ENCODE measurements at regions not wholly inside any gene's neighbourhood (a gene's known extent, or its start where the extent isn't known, plus 50 kb on each side); places are given as distances from the start of the nearest gene placed in this dataset.

DNA sequence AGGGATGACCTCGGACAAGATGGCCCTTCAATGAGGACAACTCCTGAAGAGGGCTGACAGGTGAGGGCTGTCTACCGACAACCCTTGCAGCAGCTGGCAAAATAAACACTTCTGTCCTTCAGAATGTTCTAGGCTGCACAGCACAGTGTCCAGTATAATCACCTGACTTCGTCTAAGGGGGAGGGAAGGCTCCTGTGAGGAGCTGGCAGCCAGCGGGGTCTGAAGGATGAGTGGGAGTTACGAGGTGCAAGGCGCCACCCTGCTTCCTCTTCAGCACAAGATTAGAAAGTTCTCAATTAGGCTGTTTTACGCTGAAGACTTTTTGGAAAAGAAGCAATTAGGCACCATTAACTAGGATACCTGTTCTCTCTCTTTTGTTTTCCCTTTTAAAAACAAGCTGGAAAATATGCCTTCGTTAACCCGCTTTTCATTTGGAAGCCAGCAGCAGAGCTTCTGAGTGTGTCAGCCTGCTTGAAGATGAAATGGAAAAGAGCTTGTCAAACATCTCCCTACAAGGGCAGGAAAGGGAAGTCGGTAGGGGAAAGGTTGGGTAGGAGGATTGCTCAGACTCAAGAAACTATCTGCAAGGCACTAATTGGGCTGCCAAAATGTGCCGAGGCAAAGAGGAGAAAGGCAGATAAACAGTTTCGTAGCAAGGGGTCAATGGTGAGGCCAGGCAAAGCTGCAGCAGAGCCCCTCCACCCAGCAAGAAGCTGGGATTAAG, 592.2 kb upstream of the CADM1 start:
- FAIRE-seq: no peak

DNA sequence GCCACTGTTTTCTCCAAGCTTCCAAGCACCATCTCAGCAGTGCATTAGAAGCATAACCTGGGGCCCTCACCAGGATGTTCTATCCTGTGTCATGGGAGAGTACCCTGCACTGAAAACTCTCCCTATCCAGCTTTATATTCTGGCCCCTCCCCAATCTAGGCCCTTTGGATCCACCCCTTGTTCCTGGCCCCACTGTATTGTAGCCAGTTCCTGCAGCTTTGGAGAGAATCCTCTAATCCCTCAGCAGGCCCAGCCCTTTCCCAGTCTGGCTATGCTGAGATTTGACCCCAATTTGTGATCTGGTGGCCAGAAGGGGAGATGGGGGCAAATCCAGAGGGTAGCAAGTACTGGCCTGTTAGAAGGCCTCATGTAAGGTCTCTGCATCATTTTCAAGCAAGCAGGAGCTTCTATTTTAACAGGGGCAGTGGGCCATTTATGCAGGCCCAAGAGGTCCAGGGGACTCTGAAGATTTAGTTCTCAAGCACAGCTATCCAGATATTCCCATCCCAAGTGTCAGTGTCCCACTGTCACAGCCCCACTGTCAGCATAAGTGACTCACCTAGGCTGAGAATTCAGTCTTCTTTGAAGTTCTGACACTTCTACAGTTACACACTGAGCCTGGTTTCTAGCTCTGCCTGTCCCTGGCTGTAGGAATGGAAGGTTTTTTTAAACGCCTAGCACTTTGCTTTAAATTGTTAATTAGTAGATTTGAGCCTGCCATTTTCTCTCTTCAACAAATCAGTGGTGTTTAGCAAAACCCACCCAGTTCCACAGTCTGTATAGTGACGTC, 589.5 kb upstream of the CADM1 start:
- no peak for FAIRE-seq

DNA sequence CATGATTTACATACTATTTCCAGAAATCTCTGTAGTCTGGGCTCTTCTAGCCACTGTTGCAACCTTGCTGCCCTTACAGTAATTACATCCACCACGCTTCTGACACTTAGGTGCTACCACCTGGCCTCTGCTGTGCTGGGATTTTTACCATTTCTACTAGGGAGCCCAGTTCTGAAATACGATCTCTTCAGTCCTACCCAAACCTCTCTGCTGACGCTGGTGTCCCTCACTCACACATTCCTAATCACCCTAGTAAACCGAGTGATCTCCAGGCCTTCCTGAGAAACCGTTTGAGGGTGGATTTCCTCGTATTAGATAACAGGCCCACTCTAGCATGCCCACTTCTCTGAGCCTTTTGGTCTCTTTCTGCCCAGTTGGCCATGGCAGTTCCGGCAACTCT, 588.9 kb upstream of the CADM1 start:
- no peak for FAIRE-seq

DNA sequence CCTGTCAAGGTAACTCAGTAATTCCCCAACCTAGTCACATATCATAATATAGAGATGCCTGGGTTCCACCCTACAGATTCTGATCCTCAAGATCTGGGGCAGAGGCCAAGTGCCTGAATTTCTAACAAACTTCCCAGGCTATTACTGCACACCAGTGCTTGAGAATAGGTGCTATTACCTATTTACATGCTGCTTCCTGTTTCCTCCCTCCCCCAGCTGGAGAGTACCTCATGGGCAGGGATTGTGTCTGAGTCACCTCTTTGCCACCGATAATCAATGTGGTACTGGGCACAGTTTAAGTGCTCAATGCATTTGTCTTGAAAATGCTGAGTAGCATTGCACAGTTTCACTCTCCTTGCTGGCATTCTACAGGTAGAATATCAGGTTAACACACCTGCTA, 582.2 kb upstream of the CADM1 start:
- FAIRE-seq: no peak

DNA sequence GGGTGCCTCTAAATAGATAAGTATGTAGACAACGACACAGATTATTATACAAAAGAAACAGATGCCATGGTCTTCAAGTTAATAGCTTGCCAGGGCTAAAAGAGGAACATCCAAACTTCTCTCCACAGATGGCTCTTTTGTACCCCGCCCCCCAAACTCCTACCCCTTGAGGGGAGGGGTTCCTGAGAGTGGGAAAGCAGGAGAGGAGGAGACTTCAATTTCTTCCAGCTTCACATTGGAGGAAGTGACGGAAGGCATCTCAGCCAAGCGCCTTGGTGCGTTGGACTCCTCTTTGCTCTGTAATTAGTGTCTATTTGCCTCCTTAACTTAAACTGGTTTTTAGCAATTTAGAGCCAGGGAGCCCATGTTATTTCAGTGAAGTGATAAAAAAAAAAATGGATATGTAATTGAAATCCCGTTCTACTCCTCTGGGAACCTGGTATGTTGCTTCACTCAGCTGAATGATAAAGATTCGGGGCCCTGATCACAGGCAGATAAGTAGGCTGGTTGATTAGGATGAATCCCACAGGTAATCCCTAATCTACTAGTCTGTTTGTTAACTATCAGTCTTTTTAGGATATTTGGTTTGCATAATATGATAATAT, 580.9 kb upstream of the CADM1 start:
- FAIRE-seq: no peak

DNA sequence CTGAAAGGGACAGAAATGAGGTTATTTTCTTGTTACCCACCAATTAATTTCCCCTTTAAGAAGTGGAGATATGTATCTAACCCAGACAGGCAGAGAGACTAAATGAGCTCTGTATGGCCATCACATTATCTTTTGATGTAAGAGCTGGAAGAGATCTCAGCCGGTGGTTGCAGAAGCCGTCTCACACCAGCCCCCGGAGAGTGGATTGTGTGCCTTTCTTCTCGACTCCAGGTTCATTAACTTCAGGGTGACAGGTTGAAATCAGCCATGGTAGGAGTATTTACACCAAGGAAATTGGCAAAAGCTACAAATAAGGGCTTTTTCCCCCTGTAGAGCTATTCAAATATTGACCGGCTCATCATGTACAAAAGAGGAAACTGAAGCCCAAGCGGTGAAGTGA, 580.3 kb upstream of the CADM1 start:
- FAIRE-seq: no peak

DNA sequence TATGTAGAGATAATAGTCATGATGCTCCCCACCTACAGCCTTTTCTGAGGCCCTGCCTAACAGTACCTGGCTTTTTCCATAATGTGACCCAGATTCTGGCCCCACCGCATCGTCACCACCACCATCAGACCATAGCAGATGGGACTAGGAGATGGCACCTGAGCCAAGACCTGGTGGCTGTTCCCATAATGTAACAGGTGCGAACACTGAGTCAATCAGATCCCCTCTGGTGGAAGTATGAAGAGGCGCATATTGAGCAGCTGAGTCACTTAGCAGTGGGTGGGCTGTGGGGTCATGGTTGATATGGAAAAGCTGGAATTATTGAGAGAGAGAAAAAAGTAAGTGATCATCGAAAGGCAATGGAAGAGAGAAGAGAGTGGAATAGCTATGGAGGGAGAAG, 578.0 kb upstream of the CADM1 start:
- FAIRE-seq: no peak

DNA sequence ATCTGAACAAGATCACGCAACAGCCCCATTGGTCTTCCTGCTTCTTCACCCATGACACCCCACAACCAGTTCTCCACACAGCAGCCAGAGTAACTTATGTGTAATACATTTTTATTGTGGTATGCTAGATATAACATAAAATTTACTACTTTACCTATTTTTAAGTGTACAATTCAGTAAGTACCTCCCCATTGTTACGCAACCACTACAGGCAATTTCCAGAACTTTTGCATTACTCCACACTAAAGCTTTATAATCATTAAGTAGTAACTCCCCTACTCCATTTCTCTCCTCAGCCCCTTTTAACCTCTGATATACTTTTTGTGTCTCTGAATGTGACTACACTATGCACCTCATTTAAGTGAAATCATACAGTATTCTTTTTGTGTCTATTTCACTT, 575.4 kb upstream of the CADM1 start:
- no peak for FAIRE-seq

DNA sequence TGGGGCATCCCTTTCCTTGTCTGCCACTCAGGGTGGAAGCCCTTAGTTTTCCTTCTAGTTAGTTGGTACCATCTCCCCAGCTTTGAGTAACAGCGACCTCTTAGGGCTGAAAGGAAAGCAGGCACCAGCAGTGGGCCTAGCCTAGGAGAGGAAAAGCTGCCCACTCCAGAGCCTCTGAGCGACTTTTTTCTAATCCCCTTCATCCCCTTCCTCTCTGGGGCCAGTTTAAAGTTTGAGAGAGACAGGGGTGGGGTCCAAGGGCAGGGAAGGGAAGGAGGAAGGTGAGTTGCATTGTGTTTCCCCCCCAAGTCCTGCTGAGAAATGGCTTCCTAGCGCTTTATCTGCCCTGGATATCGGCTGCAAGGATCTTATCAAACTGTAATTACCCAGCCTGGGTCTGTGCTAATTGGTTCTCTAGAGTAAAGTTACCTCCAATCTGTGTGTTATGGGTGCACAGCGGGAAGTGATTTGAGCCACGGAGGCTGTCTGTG, 573.9 kb upstream of the CADM1 start:
- FAIRE-seq: no peak

DNA sequence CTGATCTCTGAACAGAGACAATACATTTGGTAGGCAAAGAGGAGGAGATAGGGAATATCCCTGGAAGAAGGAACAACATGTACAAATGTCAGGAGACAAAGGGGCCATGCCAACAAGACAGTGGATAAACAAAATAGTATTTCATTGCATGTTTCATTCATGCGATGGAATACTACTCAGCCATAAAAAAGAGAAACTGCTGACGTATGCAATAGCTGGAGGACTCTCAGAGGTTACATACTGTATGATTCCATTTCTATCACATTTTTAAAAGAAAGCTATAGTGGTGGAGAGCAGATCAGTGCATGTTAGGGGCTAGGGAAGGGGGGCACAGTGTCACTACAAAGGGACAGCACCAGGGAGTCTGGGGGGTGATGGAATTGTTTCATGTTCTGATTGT, 572.9 kb upstream of the CADM1 start:
- FAIRE-seq: no peak

DNA sequence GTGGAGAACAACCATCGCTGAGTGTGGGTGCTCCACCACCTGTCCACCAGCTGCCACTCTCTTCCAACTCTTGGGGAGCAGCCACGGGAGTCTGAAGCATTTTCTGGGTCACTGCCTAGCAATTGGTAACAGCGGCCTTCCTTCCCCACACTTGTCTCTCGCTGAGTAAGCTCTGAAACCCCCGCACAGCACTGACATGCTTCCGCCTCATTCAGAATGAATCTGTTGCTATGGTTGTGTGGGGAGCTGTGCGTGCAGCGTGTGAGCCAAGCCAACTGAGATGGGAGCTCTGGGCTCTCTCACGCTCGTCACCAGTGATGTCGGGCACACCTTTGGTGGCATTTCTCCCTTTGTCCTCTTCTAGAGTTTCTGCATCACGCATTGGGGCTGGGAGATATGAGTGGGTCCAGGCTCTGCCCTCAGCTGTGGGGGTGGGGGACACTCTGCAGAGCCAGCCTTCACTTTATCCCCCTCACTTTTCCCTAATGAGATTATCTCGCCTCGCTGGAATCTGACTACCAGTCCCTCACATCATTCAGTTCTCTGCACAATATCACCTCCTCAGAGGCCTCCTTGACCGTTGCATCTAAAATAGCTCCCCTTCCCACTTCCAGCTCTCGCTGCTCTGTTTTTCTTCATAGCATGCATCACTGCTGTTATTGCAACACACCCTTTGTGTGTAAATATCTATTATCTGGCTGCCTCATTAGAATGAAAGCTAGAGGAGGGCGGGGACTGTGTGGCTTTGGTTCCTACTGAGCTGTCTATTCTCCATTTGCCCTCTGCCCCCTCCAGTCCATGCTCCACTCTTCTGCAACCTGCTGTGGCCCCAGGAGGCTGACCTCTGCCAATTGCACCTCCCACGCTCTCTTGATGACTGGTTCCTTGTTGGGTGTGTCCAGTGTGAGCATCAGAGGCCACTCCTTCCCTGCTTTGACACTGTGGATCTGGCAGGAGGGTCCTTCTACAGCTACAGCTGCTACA, 569.9 kb upstream of the CADM1 start:
- no peak for FAIRE-seq

DNA sequence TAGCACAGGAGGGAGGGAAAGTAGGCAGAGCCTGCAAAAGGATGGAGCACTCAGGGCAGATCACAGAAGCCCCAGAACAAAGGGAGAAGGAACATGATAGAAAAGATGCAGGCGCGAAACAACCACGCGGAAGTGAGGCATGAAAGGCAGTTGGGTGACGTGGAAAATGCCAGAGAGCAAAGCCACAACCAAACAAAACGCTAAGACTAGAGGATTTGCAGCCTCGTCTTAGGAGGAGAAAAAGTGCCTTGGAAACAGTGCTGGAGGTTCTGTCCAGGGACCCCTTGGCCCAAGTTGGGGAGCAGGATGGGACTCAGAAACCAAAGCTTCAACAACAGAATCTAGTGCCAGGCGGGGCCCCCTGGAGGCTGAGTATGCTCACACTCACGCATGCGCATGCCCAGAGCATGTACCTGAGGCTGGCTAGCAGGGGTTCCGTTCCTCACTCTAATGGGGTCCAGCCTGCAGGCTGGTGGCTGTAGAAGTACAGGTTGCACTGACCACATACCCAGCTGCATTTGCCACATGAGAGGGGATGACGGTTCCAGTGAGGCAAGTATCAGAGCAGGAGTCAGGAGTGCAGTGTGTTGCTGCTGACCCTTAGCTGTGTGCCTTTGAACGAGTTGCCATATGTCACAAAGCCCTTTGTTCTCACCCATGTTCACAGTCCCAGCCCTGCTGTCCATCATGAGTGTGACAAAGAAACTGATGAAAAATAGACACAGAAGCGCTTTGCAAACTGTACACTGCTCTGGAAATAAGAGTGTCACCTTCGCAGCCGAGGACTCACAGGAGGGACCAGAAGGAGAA, 568.6 kb upstream of the CADM1 start:
- FAIRE-seq: no peak

DNA sequence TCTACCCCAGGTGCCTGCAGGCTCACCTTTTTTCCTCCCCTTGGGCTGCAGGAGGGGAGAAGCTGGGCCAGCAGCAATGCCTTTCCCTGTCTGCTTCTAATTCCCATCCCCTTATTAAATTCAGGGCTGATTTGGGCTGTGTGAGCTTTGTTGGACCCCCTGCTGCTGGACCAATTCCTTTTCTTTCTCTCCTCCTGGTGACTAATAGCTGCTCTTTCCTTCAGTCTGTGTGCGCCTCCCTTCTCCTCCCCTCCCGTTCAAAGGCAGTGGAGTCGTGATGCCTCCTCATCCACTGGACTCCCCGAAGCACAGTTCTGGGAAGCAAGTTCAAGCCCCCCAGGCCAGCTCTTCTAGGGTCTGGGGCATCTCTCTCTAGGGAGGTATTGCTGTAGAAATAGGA, 567.9 kb upstream of the CADM1 start:
- no peak for FAIRE-seq

DNA sequence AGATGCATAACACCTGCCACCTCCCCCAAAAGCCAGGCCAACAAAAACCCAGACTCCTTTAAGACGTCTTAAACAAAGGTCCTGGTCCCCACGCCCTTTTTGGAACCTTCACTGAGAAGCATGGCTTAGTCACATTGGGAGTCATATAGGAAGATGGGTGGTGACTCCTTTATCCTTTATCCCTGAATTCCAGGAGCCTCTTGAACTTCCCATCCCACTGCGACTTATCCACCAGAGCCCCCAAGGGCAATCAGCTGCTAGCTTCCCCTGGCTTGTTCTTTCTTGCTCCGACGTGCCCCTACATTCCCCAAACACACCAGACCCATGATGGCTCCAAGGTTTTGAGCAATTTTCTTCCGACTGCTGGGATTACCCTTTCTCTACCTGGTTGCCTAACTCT, 567.0 kb upstream of the CADM1 start:
- FAIRE-seq: no peak

DNA sequence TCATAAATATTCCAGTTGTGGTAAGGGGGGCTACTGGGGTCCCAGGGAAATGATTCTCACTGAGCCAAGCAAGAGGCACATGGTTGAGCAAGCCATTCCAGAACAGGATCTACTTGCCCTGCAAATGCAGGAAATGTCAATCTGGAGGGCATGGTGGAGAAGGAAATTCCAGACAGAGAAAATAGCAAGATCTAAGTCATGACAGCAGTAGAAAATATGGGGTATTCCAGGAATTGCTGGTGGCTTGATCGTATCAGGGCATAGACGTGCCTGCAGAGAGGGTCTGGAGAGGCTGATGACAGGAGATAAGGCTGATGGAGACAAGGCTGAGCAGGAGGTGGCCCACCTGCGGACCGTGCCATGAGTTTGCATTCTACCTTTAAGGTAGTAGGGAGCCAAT, 566.3 kb upstream of the CADM1 start:
- FAIRE-seq: no peak

DNA sequence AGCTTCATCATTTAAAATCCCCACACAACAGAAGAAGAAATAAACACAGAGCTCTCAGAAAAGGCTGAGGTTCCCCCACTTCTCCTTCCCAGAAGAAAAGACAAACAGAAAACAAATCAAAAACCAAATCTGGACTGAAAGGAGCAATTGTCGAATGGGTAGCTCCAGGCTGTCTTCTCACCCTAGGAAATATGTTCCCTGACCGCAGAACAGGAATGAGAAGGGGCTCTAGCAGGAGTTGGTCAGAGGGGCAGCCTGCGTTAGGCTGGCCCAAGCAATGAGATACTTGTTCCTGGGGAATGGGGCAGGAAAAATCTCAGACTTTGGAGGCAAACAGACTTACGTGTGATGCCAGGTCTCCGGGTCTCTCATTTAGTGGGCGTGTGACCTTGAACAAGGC, 562.6 kb upstream of the CADM1 start:
- no peak for FAIRE-seq

DNA sequence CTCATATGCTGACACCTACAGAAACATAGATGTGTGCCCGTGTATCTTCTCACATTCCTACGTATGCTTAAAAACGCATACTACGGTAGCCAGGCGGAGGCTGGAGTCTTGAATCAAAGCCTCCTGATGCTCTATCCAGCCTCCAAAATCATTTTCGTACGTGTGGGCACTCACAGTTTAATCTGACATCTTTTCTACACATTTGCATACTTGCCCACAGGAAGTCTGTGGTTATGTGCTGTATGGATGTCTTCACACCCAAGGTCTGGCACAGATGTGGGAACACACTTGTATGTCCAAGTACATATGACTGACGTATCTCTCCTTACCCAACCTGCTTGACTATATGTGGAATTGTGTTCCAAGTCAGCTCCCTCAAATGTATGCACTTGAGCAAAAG, 561.8 kb upstream of the CADM1 start:
- no peak for FAIRE-seq

DNA sequence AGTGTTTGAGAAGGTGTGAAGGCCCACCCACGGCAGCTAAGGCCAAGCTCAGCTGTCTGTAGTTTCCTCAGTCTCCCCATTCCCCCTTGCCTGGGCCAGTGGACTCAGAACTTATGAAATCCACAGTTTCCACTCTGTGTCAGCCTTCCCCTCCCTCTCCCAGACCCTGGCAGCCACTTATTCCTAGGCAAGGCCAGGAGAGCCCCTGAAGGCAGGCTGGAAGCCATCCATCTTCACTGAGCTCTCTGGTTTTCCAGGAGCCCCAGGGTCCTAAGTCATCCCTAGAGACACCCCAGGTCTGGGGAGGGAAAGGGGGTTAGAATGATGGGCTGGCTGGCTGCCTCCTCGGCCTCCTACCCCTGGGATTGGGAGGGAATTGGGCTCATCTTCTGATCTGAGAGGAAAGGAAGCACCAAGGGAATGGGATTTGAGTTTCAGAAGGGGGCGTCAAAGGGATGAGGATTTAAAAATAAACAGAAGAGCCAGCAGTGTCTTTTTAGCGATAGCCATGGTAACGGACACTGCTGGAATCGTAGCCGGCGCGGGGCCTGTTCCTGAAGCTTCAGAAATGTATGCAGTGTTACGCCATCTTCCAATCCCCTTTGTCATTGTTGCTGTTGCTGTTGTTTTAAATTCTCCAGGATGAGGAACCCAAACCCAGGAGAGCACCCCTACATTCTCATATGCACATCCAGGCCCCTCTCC, 561.1 kb upstream of the CADM1 start:
- FAIRE-seq: no peak

DNA sequence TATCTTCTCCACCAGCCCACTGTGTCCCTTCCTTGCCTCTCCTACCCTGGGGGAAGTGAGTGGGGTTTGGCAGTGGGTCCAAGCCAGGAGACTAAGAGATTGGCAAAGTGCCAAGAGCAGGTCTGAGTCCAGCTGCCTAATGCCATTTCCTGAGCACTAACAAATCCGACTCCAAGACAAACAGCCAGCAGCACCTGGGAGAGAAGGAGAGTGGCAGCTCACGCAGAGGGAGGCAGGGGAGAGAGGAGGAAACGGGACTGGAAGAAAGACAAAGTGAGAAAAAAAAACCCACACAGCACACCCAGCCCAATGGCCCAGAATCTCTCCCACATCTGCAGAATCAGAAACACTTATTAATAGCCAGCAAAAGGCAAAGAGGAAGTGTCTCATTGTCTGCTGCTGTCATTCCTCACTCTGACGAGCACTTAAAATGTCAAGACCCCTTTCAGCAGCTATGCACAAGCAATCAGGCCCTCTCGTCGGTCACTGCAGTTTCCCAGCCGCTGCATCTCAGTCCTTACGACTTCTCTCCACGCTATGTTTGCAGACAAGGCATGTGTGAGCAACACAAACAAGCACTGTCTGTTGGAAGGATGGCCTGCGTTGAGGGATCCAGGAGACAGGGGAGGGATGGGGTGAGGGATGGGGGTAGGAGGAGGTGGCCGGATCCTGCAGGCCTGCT, 558.4 kb upstream of the CADM1 start:
- FAIRE-seq: no peak

DNA sequence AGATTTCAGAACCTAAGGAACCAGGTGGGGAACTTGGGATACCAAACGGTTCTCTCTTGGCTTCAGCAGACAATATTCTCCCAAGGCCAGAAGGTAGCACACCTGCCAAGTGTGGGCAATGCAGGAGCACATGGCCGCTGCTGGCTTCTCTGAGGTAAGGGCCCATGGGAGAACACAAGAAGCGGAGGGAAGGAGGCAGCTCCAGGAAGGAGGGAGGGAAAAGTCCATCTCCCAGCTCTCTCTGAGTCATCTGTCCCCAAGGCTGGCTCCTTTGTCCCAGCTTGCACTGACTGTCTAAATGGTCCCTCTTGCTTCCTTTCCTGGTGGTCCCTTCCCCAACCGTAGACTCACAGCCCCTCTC, 557.9 kb upstream of the CADM1 start:
- no peak for FAIRE-seq

DNA sequence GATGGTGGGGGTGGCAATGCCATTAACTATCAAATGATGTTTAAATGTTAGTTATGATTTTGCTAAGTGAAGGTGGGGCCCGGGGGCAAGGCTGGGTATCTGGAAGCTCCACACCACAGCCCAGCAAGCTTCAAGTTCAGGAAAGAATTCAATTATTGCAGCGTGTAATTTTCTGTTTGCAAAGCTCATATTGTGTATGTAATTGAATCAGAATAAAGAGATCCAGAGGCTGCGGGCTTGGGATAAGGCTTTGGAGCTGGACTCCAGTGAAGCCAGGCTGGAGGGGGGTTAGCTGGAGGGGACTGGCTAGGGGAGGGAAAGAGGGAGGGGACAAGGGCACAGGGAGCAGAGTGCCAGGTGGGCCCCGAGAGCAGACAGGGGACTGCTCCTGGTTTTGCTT, 557.1 kb upstream of the CADM1 start:
- no peak for FAIRE-seq

All from colon (tissue), 2 donors.